ENCODE measurements at regions not wholly inside any gene's neighbourhood (a gene's known extent, or its start where the extent isn't known, plus 50 kb on each side); places are given as distances from the start of the nearest gene placed in this dataset.

GRCh38 chr10:78476844-78477243 is 443.2 kb downstream of the RPS24 start:
- Histone ChIP-seq H3K27ac (no peak overlapping the region), H3K27me3 (no peaks in the 10 kb centered on the region), H3K4me3 (no peak overlapping the region), H3K4me1 (no peaks in the 10 kb centered on the region), H3K9me3 (no peaks in the 10 kb centered on the region), H3K36me3 (no peaks in the 10 kb centered on the region)
- FAIRE-seq (no peak), DNase-seq (no peak), ATAC-seq (no peak)
- 68 to 75% methylated on average over 6 of the region's 6 CpGs for WGBS, 2 donors
- intact Hi-C loops (cut with DNase I): no loop called here
- no peak for TF ChIP-seq CTCF (IDR thresholded peaks at IDR 0.05)

- TF ChIP-seq CTCF (IDR thresholded peaks at IDR 0.05): no peak
- intact Hi-C loops (cut with DNase I): no loop called here
- 79 to 88% methylated on average over 5 of the region's 5 CpGs for WGBS, 2 donors
These were observed 445.3 kb downstream of the RPS24 start for GRCh38 chr10:78478919-78479318.

GRCh38 chr10:78479467-78479866 is 445.8 kb downstream of the RPS24 start:
- no peak for ATAC-seq
- Histone ChIP-seq H3K27ac (no peak overlapping the region), H3K4me3 (no peak overlapping the region), H3K9me3 (no peaks in the 10 kb centered on the region), H3K27me3 (no peaks in the 10 kb centered on the region), H3K36me3 (no peaks in the 10 kb centered on the region), H3K4me1 (no peaks in the 10 kb centered on the region)
- no peak for DNase-seq
- no peak for FAIRE-seq
- WGBS, 2 donors: 75 to 81% methylated on average over 3 of the region's 3 CpGs
- intact Hi-C loops (cut with DNase I): no loop called here
- no peak for TF ChIP-seq CTCF (IDR thresholded peaks at IDR 0.05)

More at GRCh38 chr10:78478919-78479318, 445.3 kb downstream of the RPS24 start:
- ATAC-seq: no peak
- H3K27ac ChIP-seq: no peak overlapping the region
- no peaks in the 10 kb centered on the region for H3K9me3 ChIP-seq
- H3K4me1 ChIP-seq: no peaks in the 10 kb centered on the region
- H3K4me3 ChIP-seq: no peak overlapping the region
- H3K36me3 ChIP-seq: no peaks in the 10 kb centered on the region
- no peak for DNase-seq
- no peaks in the 10 kb centered on the region for H3K27me3 ChIP-seq
- no peak for FAIRE-seq

GRCh38 chr10:78481842-78482241 is 448.2 kb downstream of the RPS24 start:
- ATAC-seq (no peak), FAIRE-seq (no peak), DNase-seq (no peak)
- Histone ChIP-seq H3K27me3 (no peaks in the 10 kb centered on the region), H3K27ac (no peak overlapping the region), H3K4me3 (no peak overlapping the region), H3K36me3 (no peaks in the 10 kb centered on the region), H3K9me3 (no peaks in the 10 kb centered on the region), H3K4me1 (no peaks in the 10 kb centered on the region)
- intact Hi-C loops (cut with DNase I): no loop called here
- no peak for TF ChIP-seq CTCF (IDR thresholded peaks at IDR 0.05)
- WGBS, 2 donors: 79 to 88% methylated on average over 3 of the region's 3 CpGs

- no peaks in the 10 kb centered on the region for H3K9me3 ChIP-seq
- intact Hi-C loops (cut with DNase I): no loop called here
- ATAC-seq (no peak), FAIRE-seq (no peak), DNase-seq (no peak)
- no peak for TF ChIP-seq CTCF (IDR thresholded peaks at IDR 0.05)
- H3K4me3 ChIP-seq: no peak overlapping the region
- 63 to 84% methylated on average over 3 of the region's 3 CpGs for WGBS, 2 donors
- no peaks in the 10 kb centered on the region for H3K4me1 ChIP-seq
- no peaks in the 10 kb centered on the region for H3K27me3 ChIP-seq
- H3K36me3 ChIP-seq: no peaks in the 10 kb centered on the region
- H3K27ac ChIP-seq: no peak overlapping the region
These were observed 450.0 kb downstream of the RPS24 start for GRCh38 chr10:78483641-78484040.

Measured in pancreas (tissue), 10 donors.